ENCODE measurements at regions not wholly inside any gene's neighbourhood (a gene's known extent, or its start where the extent isn't known, plus 50 kb on each side); places are given as distances from the start of the nearest gene placed in this dataset.

GRCh38 chr2:23007631-23008235, 377.2 kb upstream of the KLHL29 start:
- TF ChIP-seq FOXM1 (IDR thresholded peaks at IDR 0.05; ENCODE audit: borderline replicate concordance) (no peak), ARNT (IDR thresholded peaks at IDR 0.05) (no peak), ZNF384 (IDR thresholded peaks at IDR 0.05) (no peak), SP1 (IDR thresholded peaks at IDR 0.05) (no peak), LEF1 (IDR thresholded peaks at IDR 0.05; ENCODE audit: borderline replicate concordance) (no peak), SUZ12 (IDR thresholded peaks at IDR 0.05) (no peak), HDGF (IDR thresholded peaks at IDR 0.05; ENCODE audit: borderline replicate concordance) (no peak), TARDBP (IDR thresholded peaks at IDR 0.05) (no peak), BHLHE40 (IDR thresholded peaks at IDR 0.05; ENCODE audit: borderline replicate concordance) (no peak), PKNOX1 (IDR thresholded peaks at IDR 0.05) (no peak), FOXA1 (IDR thresholded peaks at IDR 0.05) (no peak), L3MBTL2 (conservative IDR thresholded peaks at IDR 0.05) (no peak), CTBP1 (IDR thresholded peaks at IDR 0.05; ENCODE audit: borderline replicate concordance) (no peak)
